ENCODE measurements at regions not wholly inside any gene's neighbourhood (a gene's known extent, or its start where the extent isn't known, plus 50 kb on each side); places are given as distances from the start of the nearest gene placed in this dataset.
A peak's percentile ranks its signal among the peaks of the same experiment; 100 is the strongest.
"Not testable (repeated sequence)": the region's sequence is repeated elsewhere in the genome, so short reads cannot be mapped to it uniquely, and the experiment has no call there.

DNA sequence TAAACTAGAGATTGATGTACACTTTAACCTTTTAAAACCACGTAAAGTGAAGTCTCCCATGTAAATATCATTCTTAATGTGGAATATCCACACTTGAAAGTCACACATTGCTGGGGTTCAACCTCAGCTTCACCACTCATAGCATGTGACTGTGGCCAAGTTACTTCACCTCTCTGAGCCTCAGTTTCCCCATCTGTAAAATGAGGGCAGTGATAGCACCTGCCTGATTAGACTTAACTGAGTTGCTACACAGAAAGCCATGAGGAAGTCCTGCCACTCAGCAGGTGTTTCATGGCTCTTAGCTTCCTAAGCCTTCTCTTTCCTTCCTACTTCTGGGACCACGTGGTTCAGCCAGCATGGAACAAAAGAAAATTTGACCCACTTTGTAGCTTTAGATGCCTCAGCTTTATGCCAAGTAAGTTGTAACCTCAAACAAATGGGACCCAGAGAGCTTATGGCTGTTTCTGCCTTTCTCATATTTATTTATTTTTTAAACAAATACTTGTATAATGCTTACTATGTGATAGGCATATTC, 277.3 kb upstream of the KLF3 start:
- no peak for DNase-seq

DNA sequence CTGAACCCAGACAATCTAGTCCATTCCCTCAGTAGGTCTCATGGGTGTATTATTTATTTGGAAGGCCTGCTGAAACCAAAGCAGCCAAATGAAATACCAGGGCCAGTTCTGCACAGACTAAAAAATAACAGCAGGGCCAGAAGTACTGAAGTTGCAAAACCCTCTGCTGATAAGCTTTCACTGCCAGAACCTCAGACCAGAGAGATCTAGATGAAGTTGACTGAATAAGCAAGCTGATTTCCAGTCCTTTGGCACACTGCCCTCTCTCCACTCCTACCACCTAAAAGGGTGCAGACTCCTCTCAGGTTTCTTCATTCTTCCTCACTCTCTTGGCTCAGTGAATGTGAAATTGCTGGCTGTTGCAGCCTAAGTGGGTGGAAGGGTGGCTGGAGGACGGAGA, 276.7 kb upstream of the KLF3 start:
- DNase-seq: no peak

DNA sequence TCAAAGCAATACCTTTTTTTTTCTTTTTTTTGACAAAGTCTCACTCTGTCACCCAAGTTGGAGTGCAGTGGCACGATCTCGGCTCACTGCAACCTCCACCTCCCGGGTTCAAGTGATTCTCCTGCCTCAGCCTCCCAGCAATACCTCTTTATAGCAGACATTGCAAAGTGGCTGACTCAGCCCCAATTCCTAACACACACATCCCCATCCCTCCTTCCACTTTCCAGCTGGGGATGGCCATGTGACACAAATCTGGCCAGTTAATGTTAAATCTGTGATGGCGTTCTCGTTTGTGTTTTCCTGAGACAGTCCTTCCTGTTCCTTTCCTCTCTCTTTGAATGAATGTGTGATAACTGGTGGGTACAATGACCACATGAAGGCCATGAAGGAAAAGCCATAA, 276.2 kb upstream of the KLF3 start:
- no peak for DNase-seq

DNA sequence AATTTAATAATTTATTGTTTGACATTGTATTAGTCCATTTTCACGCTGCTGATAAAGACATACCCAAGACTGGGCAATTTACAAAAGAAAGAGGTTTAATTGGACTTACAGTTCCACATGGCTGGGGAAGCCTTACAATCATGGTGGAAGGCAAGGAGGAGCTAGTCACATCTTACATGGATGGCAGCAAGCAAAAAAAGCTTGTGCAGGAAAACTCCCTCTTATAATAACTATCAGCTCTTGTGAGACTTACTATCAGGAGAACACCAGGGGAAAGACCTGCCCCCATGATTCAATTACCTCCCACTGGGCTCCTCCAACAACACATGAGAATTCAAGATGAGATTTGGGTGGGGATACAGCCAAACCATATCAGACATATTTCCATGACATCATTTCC, 275.1 kb upstream of the KLF3 start:
- DNase-seq: not testable (repeated sequence)

DNA sequence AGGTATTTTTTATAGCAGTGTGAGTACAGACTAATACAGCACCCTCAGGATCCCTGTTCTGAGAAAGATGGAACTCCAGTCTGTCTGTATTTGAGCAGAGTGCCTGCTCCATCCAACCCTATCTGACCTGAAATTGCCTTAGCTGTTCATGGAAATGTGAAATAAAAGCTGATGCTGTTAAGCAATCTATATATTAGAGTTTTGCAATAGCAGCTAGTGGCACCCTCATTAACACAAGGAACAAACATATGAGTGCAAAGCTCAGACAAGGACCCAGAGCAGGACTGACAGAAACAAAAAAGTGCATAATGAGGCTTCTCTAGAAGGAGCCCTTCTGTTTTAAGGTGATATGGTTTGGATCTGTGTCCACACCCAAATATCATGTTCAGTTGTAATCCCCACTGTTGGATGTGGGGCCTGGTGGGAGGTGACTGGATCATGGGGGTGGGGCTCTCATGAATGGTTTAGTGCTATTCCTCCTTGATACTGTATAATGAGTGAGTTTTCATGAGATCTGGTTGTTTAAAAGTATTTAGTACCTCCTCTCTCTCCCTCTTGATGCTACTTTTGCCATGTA, 272.9 kb upstream of the KLF3 start:
- no peak for DNase-seq

DNA sequence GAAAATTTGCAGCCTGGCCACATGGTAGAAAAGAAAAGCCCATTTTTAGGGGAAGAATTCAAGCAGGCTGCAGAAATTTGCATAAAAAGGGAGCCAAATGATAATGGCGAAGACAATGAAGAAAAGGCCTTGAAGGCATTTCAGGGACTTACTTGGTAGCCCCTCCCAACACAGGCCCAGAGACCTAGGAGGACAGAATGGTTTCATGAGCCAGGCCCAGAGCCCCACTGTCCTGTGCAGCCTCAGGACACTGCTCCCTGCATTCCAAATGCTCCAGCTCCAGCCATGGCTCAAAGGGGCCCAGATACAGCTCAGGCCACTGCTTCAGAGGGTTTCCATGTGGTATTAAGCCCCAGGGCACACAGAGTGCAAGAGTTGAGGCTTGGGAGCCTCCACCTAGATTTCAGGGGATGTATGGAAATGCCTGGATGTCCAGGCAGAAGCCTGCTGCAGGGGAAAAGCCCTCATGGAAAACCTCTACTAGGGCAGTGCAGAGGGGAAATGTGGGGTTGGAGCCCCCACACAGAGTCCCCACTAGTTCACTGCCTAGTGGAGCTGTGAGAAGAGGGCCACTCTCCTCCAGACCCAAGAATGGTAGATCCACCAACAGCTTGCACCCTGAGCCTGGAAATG, 271.7 kb upstream of the KLF3 start:
- no peak for DNase-seq

DNA sequence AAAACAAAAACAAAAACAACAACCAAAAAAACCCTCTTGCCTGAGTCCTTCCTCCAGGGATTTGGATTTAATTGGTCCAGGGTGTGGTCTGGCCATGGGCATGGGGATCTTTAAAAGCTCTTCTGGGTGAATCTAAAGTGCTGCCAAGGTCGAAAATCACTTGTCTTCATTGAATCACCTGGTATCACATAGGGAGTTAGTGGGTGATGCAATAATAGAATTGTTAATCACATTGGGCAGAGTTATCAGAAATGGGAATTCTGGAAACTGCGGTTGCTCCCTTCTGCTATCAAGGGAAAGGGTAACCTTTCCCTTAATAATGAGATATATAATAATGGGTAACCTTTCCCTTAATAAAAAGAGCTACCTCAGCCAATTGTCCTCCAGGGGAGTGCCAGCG, 267.9 kb upstream of the KLF3 start:
- DNase-seq: no peak

DNA sequence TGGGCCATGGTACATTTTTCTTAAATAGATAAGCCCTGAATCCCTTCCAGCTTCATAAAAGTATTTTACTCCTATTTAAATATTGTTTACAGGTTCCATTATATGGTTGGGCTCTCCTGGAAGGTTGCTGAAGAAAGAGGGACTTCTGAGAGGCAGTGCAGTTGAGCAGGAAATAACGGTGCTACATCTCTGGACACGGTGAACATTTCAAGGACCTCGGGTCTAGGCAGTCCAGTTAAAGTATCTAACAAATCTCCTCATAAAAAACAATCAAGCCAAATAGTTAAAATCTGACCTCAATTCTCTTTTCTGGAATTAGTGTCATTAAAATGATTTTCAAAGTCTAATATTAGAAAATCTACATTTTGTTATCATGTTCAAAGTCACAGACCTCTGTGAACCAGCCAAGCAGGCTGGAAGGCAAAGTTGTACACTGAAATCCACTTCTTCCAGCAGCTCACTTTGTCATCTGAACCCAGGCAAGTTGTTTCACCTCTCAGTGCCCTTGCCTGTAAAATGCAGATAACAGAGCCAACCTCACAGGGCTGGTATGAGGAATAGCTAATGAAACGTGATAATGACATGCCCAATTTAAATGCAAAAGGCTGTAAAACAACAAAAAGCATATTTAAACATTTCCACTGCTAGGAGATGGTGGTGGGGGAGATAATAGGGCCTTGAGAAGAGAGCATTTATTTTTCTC, 267.0 kb upstream of the KLF3 start:
- no peak for DNase-seq

DNA sequence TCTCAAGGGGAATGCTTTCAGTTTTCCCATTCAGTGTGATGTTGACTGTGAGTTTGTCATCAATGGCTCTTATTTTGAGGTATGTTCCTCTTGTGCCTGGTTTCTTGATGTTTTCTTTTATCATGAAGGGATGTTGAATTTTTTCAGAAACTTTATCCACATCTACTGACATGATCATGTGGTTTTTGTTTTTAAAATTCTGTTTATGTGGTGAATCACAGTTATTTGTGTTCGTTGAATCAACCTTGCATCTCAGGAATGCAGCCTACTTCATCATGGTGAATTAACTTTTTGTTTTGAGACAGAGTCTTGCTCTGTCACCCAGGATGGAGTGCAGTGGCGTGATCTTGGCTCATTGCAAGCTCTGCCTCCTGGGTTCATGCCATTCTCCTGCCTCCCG, 263.1 kb upstream of the KLF3 start:
- no peak for DNase-seq

DNA sequence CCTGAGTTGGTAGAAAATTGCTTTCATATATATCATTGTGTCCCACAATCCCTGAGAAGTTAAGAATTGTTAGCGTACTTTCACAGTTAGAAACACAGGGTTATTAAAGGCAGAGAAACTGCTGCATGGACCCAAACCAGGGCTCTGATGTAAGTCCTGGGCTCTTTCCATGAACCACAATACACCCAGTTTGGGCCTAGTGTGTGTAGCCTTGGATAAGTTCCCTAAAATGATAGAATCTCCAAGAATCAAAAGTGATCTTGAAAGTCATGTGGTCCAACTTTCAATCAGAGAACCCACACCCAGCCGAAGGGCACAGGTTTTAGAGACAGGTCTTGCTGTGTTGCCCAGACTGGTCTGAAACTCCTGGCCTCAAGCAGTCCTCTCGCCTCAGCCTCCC, 257.8 kb upstream of the KLF3 start:
- no peak for DNase-seq

DNA sequence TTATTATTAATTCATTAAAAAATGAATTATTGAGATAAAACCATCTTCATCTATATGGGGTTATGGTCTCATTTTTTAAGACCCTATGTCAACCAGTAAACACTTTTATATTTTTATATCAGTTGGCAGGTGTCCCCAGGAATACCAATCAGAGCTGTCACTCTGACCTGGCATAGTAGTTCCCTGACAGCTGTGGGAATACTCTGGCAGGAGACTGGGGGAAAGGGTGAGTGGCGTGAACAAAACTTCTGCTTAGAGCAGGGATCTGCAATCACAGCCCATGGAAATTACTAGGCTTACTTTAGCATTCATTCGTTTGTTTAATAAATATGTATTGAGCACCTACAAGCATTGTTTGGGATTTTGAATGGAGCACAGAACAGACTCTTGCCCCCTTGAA, 254.1 kb upstream of the KLF3 start:
- DNase-seq: no peak

DNA sequence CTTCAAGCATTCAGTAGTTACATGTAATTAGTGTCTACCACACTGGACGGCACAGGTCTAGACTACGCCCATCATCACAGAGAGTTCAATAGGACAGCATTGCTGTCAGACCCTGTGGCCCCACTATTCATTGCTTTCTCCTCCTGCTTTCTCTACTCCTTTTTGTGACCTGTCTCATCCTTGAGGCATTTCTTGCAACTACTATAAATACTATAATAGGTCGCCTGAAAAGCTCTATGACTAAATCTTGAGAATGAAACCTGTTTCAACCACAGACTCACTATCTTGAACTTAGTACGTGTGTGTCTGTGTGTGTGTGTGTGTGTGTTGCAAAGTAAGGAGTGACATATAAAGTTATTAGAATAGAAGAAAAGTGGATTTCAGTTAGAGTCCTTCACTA, 252.9 kb upstream of the KLF3 start:
- DNase-seq: no peak

DNA sequence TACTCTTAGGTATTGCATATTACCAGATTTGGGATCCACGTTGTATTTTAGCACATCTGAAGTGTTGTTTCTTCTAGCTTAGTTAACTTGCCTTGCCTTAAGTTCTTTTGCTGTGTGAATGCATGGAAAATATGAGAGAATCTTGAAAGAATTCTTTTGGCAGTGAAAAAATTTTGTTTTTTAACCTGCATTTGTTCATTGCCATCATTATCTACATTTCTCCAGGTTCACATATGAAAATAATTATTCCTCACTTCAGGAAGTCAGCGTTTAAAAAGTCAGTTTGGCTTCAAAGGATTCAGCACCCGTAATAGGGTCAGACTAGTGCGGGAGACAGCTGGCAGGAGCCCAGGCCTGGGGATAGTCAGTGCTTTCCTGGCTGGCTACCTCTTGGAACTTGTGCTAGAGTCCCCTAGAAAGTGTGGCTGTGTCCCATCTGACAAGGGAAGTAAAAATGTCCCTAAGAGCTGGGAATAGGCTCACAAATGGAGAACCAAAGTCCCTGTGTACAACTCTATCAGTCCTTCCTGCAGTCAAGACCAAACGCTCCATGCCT, 251.9 kb upstream of the KLF3 start:
- DNase-seq: no peak

DNA sequence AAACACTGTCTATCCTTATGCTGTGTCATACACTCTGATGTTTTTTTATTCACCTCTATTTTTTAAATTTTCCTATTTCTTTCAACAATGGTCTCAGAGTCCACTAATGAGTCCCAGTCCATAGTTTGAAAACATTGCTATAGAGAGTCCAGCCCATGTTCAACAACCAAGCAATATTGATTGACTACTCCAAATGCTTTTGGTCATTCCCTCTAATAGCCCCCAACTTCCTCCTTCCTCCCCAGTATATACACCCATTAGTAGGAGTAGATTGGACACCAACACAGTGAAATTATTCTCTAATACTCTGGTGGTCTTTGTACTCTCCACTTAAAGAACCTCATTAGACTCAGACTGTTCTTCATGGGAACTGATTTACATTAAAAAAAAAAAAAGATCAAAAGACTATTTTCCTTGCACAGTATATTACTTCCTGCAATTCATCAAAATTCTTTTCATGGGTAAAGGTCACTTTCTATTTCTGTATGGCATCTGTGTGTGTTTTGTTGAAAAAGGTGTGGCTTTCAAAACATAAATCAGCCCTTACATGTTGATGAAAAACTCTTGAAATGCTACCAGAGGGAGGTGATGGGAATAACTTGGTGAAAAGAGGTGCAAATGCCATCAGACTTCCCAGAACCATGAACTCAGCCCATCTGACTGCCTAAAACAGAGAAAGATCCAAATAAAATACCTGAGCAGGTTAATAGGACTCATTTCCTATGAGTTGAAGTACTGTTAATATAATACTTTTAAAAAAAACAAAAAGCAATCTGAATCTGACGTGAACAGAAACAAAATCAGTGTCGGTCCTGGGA, 250.3 kb upstream of the KLF3 start:
- no peak for DNase-seq

DNA sequence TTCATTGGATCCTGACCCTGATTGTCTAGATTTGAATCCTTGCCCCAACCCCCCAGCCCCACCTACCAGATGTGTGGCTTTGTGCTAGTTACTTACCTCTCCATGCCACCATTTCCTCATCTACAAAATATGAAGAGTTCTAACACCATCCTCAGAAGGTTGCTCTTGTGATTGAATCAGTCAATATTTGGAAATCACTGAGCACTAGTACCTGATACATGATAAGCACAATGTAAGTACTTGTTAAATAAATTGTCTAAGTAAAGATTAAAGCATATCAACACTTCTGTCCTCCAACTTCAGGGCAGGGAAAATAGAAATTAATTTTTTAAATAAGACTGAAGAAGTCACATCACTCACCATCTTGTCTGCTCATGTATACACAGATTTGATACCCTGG, 249.6 kb upstream of the KLF3 start:
- DNase-seq: no peak

DNA sequence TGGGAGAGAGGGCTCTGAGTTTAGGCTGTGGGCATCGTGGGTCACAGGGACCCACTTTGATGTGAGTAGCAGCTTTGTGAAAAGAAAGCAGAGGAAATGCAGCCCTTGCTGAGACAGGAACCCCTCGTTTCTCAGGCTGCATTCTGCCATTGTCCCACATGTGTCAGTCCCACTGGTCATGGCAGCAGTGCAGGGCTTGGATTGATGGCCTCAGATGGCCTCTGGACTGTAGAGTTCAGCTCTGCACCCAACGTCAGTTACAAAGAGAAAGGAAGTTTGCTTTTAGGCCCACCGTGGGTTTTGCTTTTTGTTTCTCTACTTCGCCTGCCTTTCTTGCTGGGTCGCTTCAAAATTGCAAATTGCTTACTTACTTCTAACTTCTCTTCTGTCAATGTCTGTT, 248.3 kb upstream of the KLF3 start:
- no peak for DNase-seq

DNA sequence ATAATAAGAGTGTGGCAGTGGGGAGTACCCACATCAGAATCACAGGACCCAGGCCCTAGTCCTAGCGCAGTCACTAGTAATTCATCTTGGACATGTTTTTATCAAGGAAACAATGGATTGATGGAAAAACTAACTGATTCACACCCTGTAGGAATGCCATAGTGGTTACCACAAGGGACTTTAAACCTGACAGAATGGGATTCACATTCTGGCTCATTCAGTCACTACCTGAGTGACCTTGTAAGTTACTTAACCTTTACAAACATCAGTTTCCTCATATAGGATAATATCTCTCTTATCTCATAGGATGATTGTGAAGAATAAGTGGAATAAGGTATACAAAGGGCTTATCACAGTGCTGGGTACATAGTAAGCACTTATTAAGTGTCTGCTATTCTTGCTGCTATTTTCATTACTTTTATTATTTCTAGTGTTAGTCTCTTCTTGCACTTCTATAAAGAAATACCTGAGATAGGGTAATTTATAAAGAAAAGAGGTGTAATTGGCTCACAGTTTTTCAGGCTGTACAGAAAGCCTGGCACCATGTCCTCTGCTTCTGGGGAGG, 247.5 kb upstream of the KLF3 start:
- no peak for DNase-seq

DNA sequence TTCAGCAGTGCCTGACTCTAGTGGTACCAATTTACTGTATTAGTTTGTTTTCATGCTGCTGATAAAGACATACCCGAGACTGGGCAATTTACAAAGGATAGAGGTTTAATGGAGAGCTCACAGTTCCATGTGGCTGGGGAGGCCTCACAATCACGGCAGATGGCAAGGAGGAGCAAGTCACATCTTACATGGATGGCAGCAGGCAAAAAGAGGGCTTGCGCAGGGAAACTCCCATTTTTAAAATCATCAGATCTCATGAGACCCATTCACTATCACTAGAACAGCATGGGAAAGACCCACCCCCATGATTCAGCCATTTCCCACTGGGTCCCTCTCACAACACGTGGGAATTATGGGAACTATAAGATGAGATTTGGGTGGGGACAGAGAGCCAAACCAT, 243.7 kb upstream of the KLF3 start:
- DNase-seq: not testable (repeated sequence)

DNA sequence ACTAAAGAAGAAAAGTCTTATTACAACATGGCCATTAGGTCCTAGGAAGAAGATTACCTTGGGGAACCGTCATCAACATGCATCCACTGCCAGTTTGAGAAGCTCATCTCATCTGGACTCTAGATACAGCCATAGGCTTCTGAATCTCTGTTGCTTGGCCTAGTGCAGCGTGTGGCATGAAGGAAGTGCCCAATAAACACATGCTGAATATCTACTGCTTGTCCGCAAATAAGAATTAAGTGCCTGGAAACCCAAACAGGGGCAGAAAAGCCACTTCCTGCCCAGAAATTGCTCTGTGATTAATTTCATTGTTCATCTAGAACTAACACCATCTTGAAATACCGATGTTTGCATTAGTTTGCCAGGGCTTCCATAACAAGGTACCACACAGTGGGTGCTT, 241.1 kb upstream of the KLF3 start:
- DNase-seq: peak in 1 of 2 donors; percentile 1

DNA sequence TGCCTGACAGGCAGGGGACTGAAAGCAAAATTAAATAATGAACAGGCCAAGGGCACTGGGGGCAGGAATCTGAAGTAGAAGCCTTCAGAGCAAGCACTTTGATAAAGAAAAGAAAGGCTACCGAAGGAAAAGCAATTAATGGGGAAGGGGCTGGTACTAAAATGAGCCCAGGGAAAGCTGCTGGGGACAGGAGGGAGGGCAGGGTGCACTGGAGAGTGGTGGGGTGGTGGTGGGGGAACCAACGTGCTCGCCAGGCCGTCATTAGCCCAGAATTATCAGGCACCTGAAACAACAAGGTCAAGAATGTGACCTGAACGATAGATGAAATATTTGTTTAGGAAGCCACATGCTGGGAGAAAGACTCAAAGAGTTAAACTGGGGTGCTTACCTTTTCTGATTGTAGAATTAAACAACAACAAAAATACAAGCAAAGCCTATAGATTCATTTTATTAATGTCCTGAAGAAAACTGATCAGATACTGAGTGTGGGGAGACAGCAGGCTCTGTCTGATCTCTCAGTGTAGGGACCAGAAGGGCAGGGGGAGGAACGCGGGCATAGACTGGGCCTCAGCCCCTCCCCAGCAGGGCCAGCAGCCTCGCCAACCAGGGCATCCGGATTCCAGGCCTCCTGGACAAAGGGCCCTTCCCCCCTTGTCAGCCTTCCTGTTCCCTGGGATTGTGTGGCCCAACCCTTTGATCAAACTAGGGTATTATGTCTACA, 239.7 kb upstream of the KLF3 start:
- DNase-seq: no peak

DNA sequence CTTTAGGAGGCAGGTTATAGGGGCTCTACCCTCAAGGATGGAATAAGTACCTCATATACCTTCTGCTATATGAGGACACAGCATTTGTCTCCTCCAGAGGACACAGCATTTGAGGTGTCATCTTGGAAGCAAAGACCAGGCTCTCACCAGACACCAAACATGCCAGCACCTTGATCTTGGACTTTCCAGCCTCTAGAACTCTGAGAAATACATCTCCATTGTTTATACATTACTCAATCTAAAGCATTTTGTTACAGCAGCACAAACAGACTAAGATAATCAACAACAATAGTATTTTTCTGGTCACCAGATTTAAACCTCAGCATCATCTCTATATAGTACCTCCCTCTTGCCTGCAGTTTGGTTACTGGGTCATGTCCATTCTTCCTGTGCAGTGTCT, 237.5 kb upstream of the KLF3 start:
- no peak for DNase-seq

DNA sequence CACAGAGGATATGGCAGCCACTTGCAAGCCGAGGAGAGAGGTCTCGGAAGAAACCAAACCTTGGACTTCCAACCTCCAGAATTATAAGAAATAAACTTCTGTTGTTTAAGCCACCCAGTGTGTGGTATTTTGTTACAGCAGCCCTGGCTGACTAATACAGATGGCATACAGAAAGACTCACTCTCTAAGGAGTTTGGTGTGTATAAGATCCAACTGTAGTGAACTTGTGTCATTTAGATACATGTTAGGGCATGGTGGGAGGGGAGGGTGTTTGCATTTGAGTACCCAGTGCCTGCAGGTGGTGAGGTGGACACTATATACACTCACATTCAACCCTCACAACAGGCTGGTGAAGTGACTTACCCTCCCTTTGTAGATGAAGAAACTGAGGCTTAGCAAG, 233.2 kb upstream of the KLF3 start:
- no peak for DNase-seq

Data from CD4-positive, alpha-beta T cell treated with Interferon alpha-2 for 1 hour (primary cell).